SK-N-SH treated with all-trans-retinoic acid at 6 μM for 48 hours (cell line): ENCODE measurements at regions not wholly inside any gene's neighbourhood (a gene's known extent, or its start where the extent isn't known, plus 50 kb on each side); places are given as distances from the start of the nearest gene placed in this dataset.

Experiments
- ATAC-seq: fragments of 200-7000 bp; cut with Tn5 transposase; 3 replicates; pipeline ENCODE4 v1.9.1; 2020; ENCODE audit warnings: mild to moderate bottlenecking, moderate library complexity
- BACH2 ChIP-seq: fragments of 250-450 bp; sonication (Bioruptor Pico); IDR thresholded peaks from 2 replicates; pipeline ENCODE4 v1.9.0; 2021; ENCODE audit warnings: mild to moderate bottlenecking, borderline replicate concordance
- CSDC2 ChIP-seq: fragments of 250-450 bp; sonication (Bioruptor Pico); IDR thresholded peaks from 2 replicates; pipeline ENCODE4 v1.5.0; 2020; ENCODE audit warnings: mild to moderate bottlenecking, moderate library complexity
- ESRRG ChIP-seq: fragments of 250-450 bp; sonication (Bioruptor Pico); IDR thresholded peaks from 2 replicates; pipeline ENCODE4 v1.6.1; 2021; ENCODE audit warnings: mild to moderate bottlenecking
- GLIS3 ChIP-seq: fragments of 250-450 bp; sonication (Bioruptor Pico); IDR thresholded peaks from 2 replicates; pipeline ENCODE4 v1.5.0; 2020; ENCODE audit warnings: mild to moderate bottlenecking, moderate library complexity
- ISL1 ChIP-seq: fragments of 250-450 bp; sonication (Bioruptor Pico); IDR thresholded peaks from 2 replicates; pipeline ENCODE4 v2.1.2; 2022; ENCODE audit warnings: mild to moderate bottlenecking, moderate library complexity
- OSR1 ChIP-seq: fragments of 250-450 bp; sonication (Bioruptor Pico); IDR thresholded peaks from 2 replicates; pipeline ENCODE4 v1.8.0; 2022; ENCODE audit warnings: moderate library complexity, mild to moderate bottlenecking, inconsistent platforms
- POU6F1 ChIP-seq: fragments of 250-450 bp; sonication (Bioruptor Pico); IDR thresholded peaks from 2 replicates; pipeline ENCODE4 v1.8.0; 2021; ENCODE audit warnings: low read depth, mild to moderate bottlenecking, moderate library complexity, borderline replicate concordance
- PPARA ChIP-seq: fragments of 250-450 bp; sonication (Bioruptor Pico); IDR thresholded peaks from 2 replicates; pipeline ENCODE4 v1.5.0; 2020; ENCODE audit warnings: mild to moderate bottlenecking, borderline replicate concordance
- TCF4 ChIP-seq: fragments of 250-450 bp; sonication (Bioruptor Pico); IDR thresholded peaks from 2 replicates; pipeline ENCODE4 v1.8.0; 2021; ENCODE audit warnings: mild to moderate bottlenecking, moderate library complexity, borderline replicate concordance
- TOX ChIP-seq: fragments of 250-450 bp; sonication (Bioruptor Pico); IDR thresholded peaks from 2 replicates; pipeline ENCODE4 v1.8.0; 2021; ENCODE audit warnings: mild to moderate bottlenecking, moderate library complexity, borderline replicate concordance
- ZC3H10 ChIP-seq: fragments of 250-450 bp; sonication (Bioruptor Pico); IDR thresholded peaks from 2 replicates; pipeline ENCODE4 v1.5.1; 2021; ENCODE audit warnings: mild to moderate bottlenecking, moderate library complexity
- ZFP30 ChIP-seq: fragments of 450-650 bp; formaldehyde crosslinking; IDR thresholded peaks from 2 replicates; pipeline ENCODE4 v1.5.0; 2022; ENCODE audit warnings: mild to moderate bottlenecking, moderate library complexity
- ZNF565 ChIP-seq: fragments of 450-650 bp; formaldehyde crosslinking; conservative IDR thresholded peaks from 2 replicates; pipeline ENCODE4 v1.5.0; 2020; ENCODE audit warnings: low read depth, mild to moderate bottlenecking, moderate library complexity
- ZNF70 ChIP-seq: fragments of 450-650 bp; formaldehyde crosslinking; IDR thresholded peaks from 2 replicates; pipeline ENCODE4 v1.5.0; 2020; ENCODE audit warnings: mild to moderate bottlenecking, moderate library complexity
- ZNF8 ChIP-seq: fragments of 450-650 bp; formaldehyde crosslinking; IDR thresholded peaks from 2 replicates; pipeline ENCODE4 v1.5.0; 2020; ENCODE audit warnings: mild to moderate bottlenecking, moderate library complexity
- TF ChIP-seq, protein P1 (sequence below): fragments of 250-450 bp; sonication (Bioruptor Pico); IDR thresholded peaks from 2 replicates; pipeline ENCODE4 v1.5.1; 2020; ENCODE audit warnings: low read depth, mild to moderate bottlenecking, moderate library complexity
- TF ChIP-seq, protein P2 (sequence below): fragments of 250-450 bp; sonication (Bioruptor Pico); IDR thresholded peaks from 2 replicates; pipeline ENCODE4 v1.5.0; 2020; ENCODE audit warnings: mild to moderate bottlenecking, moderate library complexity
- TF ChIP-seq, protein P3 (sequence below): fragments of 250-450 bp; sonication (Bioruptor Pico); IDR thresholded peaks from 2 replicates; pipeline ENCODE4 v1.5.1; 2021; ENCODE audit warnings: mild to moderate bottlenecking, moderate library complexity

GRCh38 chr10:42949287-42949686 lies 127.6 kb upstream of the RET start:
- peak; percentile 22; the same call in 1 of the 3 replicates for ATAC-seq
- TF ChIP-seq ISL1 (CRISPR knock-in tag) (no peak), ZNF8 (CRISPR knock-in tag) (peak; percentile 95)

- TF ChIP-seq ZC3H10 (no peak), BACH2 (CRISPR knock-in tag) (no peak), ISL1 (CRISPR knock-in tag) (no peak), POU6F1 (CRISPR knock-in tag) (no peak), TOX (no peak), ZNF70 (CRISPR knock-in tag) (no peak), ZNF8 (CRISPR knock-in tag) (no peak), ZFP30 (no peak)
- TF ChIP-seq, protein P1, sequence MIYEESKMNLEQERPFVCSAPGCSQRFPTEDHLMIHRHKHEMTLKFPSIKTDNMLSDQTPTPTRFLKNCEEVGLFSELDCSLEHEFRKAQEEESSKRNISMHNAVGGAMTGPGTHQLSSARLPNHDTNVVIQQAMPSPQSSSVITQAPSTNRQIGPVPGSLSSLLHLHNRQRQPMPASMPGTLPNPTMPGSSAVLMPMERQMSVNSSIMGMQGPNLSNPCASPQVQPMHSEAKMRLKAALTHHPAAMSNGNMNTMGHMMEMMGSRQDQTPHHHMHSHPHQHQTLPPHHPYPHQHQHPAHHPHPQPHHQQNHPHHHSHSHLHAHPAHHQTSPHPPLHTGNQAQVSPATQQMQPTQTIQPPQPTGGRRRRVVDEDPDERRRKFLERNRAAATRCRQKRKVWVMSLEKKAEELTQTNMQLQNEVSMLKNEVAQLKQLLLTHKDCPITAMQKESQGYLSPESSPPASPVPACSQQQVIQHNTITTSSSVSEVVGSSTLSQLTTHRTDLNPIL (CRISPR knock-in tag), result no peak
- no peak for ATAC-seq
Observed at GRCh38 chr10:42950606-42951485, 126.0 kb upstream of the RET start.

GRCh38 chr10:42951486-42952251 lies 125.2 kb upstream of the RET start:
- ATAC-seq, result no peak

More at GRCh38 chr10:42951486-42952251, 125.2 kb upstream of the RET start:
- TF ChIP-seq TCF4 (no peak), ZC3H10 (no peak), BACH2 (CRISPR knock-in tag) (no peak), PPARA (CRISPR knock-in tag) (no peak), TOX (no peak), ESRRG (CRISPR knock-in tag) (no peak), OSR1 (no peak), GLIS3 (CRISPR knock-in tag) (no peak), CSDC2 (CRISPR knock-in tag) (no peak), ZNF565 (CRISPR knock-in tag) (no peak), ZFP30 (no peak)
- TF ChIP-seq, protein P2, sequence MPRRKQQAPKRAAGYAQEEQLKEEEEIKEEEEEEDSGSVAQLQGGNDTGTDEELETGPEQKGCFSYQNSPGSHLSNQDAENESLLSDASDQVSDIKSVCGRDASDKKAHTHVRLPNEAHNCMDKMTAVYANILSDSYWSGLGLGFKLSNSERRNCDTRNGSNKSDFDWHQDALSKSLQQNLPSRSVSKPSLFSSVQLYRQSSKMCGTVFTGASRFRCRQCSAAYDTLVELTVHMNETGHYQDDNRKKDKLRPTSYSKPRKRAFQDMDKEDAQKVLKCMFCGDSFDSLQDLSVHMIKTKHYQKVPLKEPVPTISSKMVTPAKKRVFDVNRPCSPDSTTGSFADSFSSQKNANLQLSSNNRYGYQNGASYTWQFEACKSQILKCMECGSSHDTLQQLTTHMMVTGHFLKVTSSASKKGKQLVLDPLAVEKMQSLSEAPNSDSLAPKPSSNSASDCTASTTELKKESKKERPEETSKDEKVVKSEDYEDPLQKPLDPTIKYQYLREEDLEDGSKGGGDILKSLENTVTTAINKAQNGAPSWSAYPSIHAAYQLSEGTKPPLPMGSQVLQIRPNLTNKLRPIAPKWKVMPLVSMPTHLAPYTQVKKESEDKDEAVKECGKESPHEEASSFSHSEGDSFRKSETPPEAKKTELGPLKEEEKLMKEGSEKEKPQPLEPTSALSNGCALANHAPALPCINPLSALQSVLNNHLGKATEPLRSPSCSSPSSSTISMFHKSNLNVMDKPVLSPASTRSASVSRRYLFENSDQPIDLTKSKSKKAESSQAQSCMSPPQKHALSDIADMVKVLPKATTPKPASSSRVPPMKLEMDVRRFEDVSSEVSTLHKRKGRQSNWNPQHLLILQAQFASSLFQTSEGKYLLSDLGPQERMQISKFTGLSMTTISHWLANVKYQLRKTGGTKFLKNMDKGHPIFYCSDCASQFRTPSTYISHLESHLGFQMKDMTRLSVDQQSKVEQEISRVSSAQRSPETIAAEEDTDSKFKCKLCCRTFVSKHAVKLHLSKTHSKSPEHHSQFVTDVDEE (CRISPR knock-in tag), result no peak
- TF ChIP-seq, protein P1 (CRISPR knock-in tag), result no peak
- TF ChIP-seq, protein P3, sequence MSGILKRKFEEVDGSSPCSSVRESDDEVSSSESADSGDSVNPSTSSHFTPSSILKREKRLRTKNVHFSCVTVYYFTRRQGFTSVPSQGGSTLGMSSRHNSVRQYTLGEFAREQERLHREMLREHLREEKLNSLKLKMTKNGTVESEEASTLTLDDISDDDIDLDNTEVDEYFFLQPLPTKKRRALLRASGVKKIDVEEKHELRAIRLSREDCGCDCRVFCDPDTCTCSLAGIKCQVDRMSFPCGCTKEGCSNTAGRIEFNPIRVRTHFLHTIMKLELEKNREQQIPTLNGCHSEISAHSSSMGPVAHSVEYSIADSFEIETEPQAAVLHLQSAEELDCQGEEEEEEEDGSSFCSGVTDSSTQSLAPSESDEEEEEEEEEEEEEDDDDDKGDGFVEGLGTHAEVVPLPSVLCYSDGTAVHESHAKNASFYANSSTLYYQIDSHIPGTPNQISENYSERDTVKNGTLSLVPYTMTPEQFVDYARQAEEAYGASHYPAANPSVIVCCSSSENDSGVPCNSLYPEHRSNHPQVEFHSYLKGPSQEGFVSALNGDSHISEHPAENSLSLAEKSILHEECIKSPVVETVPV, result no peak
